ENCODE measurements at regions not wholly inside any gene's neighbourhood (a gene's known extent, or its start where the extent isn't known, plus 50 kb on each side); places are given as distances from the start of the nearest gene placed in this dataset.

- no peak for DNase-seq (ENCODE audit: low spot score)
Measured at GRCh38 chrX:21056622-21057021, 317.6 kb upstream of the CNKSR2 start.

- DNase-seq (ENCODE audit: low spot score) = no peak
Measured at GRCh38 chrX:21047034-21047455, 327.2 kb upstream of the CNKSR2 start.

- no peak for DNase-seq (ENCODE audit: low spot score)
Measured at GRCh38 chrX:21014326-21014725, 359.9 kb upstream of the CNKSR2 start.

GRCh38 chrX:21004835-21005234 lies 369.4 kb upstream of the CNKSR2 start:
- no peak for DNase-seq (ENCODE audit: low spot score)

- DNase-seq (ENCODE audit: low spot score) = no peak
Measured at GRCh38 chrX:20995829-20996228, 378.4 kb upstream of the CNKSR2 start.

- no peak for DNase-seq (ENCODE audit: low spot score)
Measured at GRCh38 chrX:20989361-20989760, 384.9 kb upstream of the CNKSR2 start.

GRCh38 chrX:20988804-20989203 lies 385.4 kb upstream of the CNKSR2 start:
- no peak for DNase-seq (ENCODE audit: low spot score)

- no peak for DNase-seq (ENCODE audit: low spot score)
Measured at GRCh38 chrX:20988118-20988517, 386.1 kb upstream of the CNKSR2 start.

- DNase-seq (ENCODE audit: low spot score) = no peak
Measured at GRCh38 chrX:20980426-20980825, 393.8 kb upstream of the CNKSR2 start.

GRCh38 chrX:20974326-20974725 lies 399.9 kb upstream of the CNKSR2 start:
- DNase-seq (ENCODE audit: low spot score) = no peak

- no peak for DNase-seq (ENCODE audit: low spot score)
Measured at GRCh38 chrX:20973038-20973437, 401.2 kb upstream of the CNKSR2 start.

- DNase-seq (ENCODE audit: low spot score) = no peak
Measured at GRCh38 chrX:20971250-20971649, 403.0 kb upstream of the CNKSR2 start.

- no peak for DNase-seq (ENCODE audit: low spot score)
Measured at GRCh38 chrX:20969565-20969964, 404.7 kb upstream of the CNKSR2 start.

- DNase-seq (ENCODE audit: low spot score) = no peak
Measured at GRCh38 chrX:20968996-20969395, 405.2 kb upstream of the CNKSR2 start.

- DNase-seq (ENCODE audit: low spot score) = no peak
Measured at GRCh38 chrX:20967725-20968124, 406.5 kb upstream of the CNKSR2 start.

GRCh38 chrX:20965270-20966044 lies 408.8 kb upstream of the CNKSR2 start:
- DNase-seq (ENCODE audit: low spot score) = no peak

GRCh38 chrX:20954014-20954413 lies 420.2 kb upstream of the CNKSR2 start:
- DNase-seq (ENCODE audit: low spot score) = no peak

GRCh38 chrX:20952180-20952579 lies 422.0 kb upstream of the CNKSR2 start:
- no peak for DNase-seq (ENCODE audit: low spot score)

GRCh38 chrX:20951016-20951810 lies 423.0 kb upstream of the CNKSR2 start:
- no peak for DNase-seq (ENCODE audit: low spot score)

GRCh38 chrX:20947411-20947912 lies 426.8 kb upstream of the CNKSR2 start:
- DNase-seq (ENCODE audit: low spot score) = no peak

GRCh38 chrX:20913760-20914159 lies 460.5 kb upstream of the CNKSR2 start:
- no peak for DNase-seq (ENCODE audit: low spot score)

- no peak for DNase-seq (ENCODE audit: low spot score)
Measured at GRCh38 chrX:20906571-20906970, 467.6 kb upstream of the CNKSR2 start.

GRCh38 chrX:20884565-20884964 lies 489.7 kb upstream of the CNKSR2 start:
- no peak for DNase-seq (ENCODE audit: low spot score)

Data from D341Med (cell line).